ENCODE measurements at regions not wholly inside any gene's neighbourhood (a gene's known extent, or its start where the extent isn't known, plus 50 kb on each side); places are given as distances from the start of the nearest gene placed in this dataset.

GRCh38 chr5:171588046-171588445 is 168.6 kb downstream of the FGF18 start:
- TF ChIP-seq EZH2 (IDR thresholded peaks at IDR 0.05; ENCODE audit: borderline replicate concordance, insufficient read depth, low read depth, low read length, poor library complexity, severe bottlenecking) (no peak), CTCF (IDR thresholded peaks at IDR 0.05) (no peak)
